HEK293 (cell line): ENCODE measurements at regions not wholly inside any gene's neighbourhood (a gene's known extent, or its start where the extent isn't known, plus 50 kb on each side); places are given as distances from the start of the nearest gene placed in this dataset.

Source experiments
- CTCF ChIA-PET: fragments of 350-600 bp; formaldehyde crosslinking; extraction: SDS; loops from one replicate; lab custom pipeline; 2021; ENCODE audit warnings: antibody characterized with exemption; lab: Yijun Ruan, JAX
- POLR2A ChIA-PET: fragments of 300-600 bp; formaldehyde crosslinking; extraction: SDS; loops from one replicate; lab custom pipeline; 2020; ENCODE audit warnings: antibody characterized with exemption, inconsistent platforms; lab: Yijun Ruan, JAX
- H3K27ac ChIP-seq: fragments of 200-500 bp; sonication (Bioruptor generic); 2 replicates; pipeline ENCODE4 v1.5.1; 2014; ENCODE audit warnings: low read depth, low read length, control low read depth, inconsistent platforms; ENCODE audit errors: extremely low read depth
- H3K36me3 ChIP-seq, 2 experiments: fragments of 200-500 bp in 1 of 2; sonication (Bioruptor generic) in 1 of 2; 1 replicate in 1 of 2; 2 replicates in 1 of 2; pipeline ENCODE4 v1.5.1; 2014 to 2017; ENCODE audit warnings: inconsistent platforms in 2 of 2, low read length in 2 of 2; ENCODE audit not compliant: control insufficient read depth in 2 of 2, insufficient read depth in 1 of 2
- H3K4me1 ChIP-seq: fragments of 200-500 bp; sonication (Bioruptor generic); 2 replicates; pipeline ENCODE4 v1.5.1; 2014; ENCODE audit warnings: mild to moderate bottlenecking, low read length, inconsistent platforms; ENCODE audit not compliant: control insufficient read depth, insufficient read depth
- H3K4me3 ChIP-seq: 2 replicates; pipeline ENCODE4 v1.5.1; 2011; ENCODE audit warnings: low read depth, mild to moderate bottlenecking, control low read depth, low read length, moderate library complexity
- H3K9me3 ChIP-seq: fragments of 200-500 bp; sonication (Bioruptor generic); 2 replicates; pipeline ENCODE4 v1.5.1; 2014; ENCODE audit warnings: low read depth, low read length, inconsistent platforms; ENCODE audit not compliant: control insufficient read depth, insufficient read depth
- BCL6B ChIP-seq: fragments of 450-650 bp; formaldehyde crosslinking; IDR thresholded peaks from 2 replicates; pipeline ENCODE4 v1.5.1; 2017; ENCODE audit warnings: missing biosample characterization, missing genetic modification characterization
- IKZF3 ChIP-seq: fragments of 450-650 bp; IDR thresholded peaks from 2 replicates; pipeline ENCODE4 v1.5.0; 2018; ENCODE audit warnings: missing biosample characterization, mild to moderate bottlenecking, missing genetic modification characterization, moderate library complexity
- KLF16 ChIP-seq: fragments of 450-650 bp; formaldehyde crosslinking; IDR thresholded peaks from 2 replicates; pipeline ENCODE4 v1.5.1; 2017; ENCODE audit warnings: missing biosample characterization, missing genetic modification characterization
- KLF9 ChIP-seq: fragments of 450-650 bp; formaldehyde crosslinking; IDR thresholded peaks from 2 replicates; pipeline ENCODE4 v1.5.1; 2016; ENCODE audit warnings: missing biosample characterization, missing genetic modification characterization, low read depth
- RBAK ChIP-seq: fragments of 450-650 bp; formaldehyde crosslinking; IDR thresholded peaks from 2 replicates; pipeline ENCODE4 v1.5.1; 2016; ENCODE audit warnings: missing biosample characterization, missing genetic modification characterization
- YY2 ChIP-seq: fragments of 450-650 bp; formaldehyde crosslinking; IDR thresholded peaks from 2 replicates; pipeline ENCODE4 v1.5.1; 2016; ENCODE audit warnings: missing biosample characterization, missing genetic modification characterization
- ZBTB10 ChIP-seq: fragments of 450-650 bp; formaldehyde crosslinking; IDR thresholded peaks from 2 replicates; pipeline ENCODE4 v1.5.1; 2016; ENCODE audit warnings: missing biosample characterization, missing genetic modification characterization
- ZFP3 ChIP-seq: fragments of 450-650 bp; formaldehyde crosslinking; IDR thresholded peaks from 2 replicates; pipeline ENCODE4 v1.5.1; 2016; ENCODE audit warnings: low read depth, missing biosample characterization, missing genetic modification characterization
- ZNF148 ChIP-seq: fragments of 450-650 bp; formaldehyde crosslinking; IDR thresholded peaks from 2 replicates; pipeline ENCODE4 v1.5.0; 2017; ENCODE audit warnings: missing biosample characterization, missing genetic modification characterization, borderline replicate concordance
- ZNF19 ChIP-seq: fragments of 450-650 bp; formaldehyde crosslinking; IDR thresholded peaks from 2 replicates; pipeline ENCODE4; 2016; ENCODE audit warnings: missing biosample characterization, missing genetic modification characterization, low read depth
- ZNF26 ChIP-seq: fragments of 450-650 bp; formaldehyde crosslinking; IDR thresholded peaks from 2 replicates; pipeline ENCODE4 v1.5.1; 2016; ENCODE audit warnings: missing biosample characterization, missing genetic modification characterization
- ZNF274 ChIP-seq, 2 experiments: fragments of 200-500 bp in 1 of 2; fragments of 450-650 bp in 1 of 2; sonication (Bioruptor generic) in 1 of 2; formaldehyde crosslinking in 1 of 2; IDR thresholded peaks; 2 replicates each; pipeline versions ENCODE4 v1.5.1 to v1.6.1; 2014 to 2016; ENCODE audit warnings: borderline replicate concordance in 1 of 2, inconsistent platforms in 1 of 2, low read length in 1 of 2, missing biosample characterization in 1 of 2, missing genetic modification characterization in 1 of 2
- ZNF302 ChIP-seq: fragments of 450-650 bp; formaldehyde crosslinking; IDR thresholded peaks from 2 replicates; pipeline ENCODE4 v1.5.1; 2016; ENCODE audit warnings: missing biosample characterization, missing genetic modification characterization, low read depth
- ZNF366 ChIP-seq: fragments of 450-650 bp; formaldehyde crosslinking; conservative IDR thresholded peaks from 2 replicates; pipeline ENCODE4 v1.5.1; 2016; ENCODE audit warnings: missing biosample characterization, missing genetic modification characterization
- ZNF398 ChIP-seq: fragments of 450-650 bp; formaldehyde crosslinking; IDR thresholded peaks from 2 replicates; pipeline ENCODE4 v1.5.1; 2017; ENCODE audit warnings: missing biosample characterization, missing genetic modification characterization
- ZNF560 ChIP-seq: fragments of 450-650 bp; formaldehyde crosslinking; IDR thresholded peaks from 2 replicates; pipeline ENCODE4 v1.5.1; 2017; ENCODE audit warnings: missing biosample characterization, missing genetic modification characterization, borderline replicate concordance
- ZNF596 ChIP-seq: fragments of 450-650 bp; IDR thresholded peaks from 2 replicates; pipeline ENCODE4 v1.5.0; 2018; ENCODE audit warnings: missing biosample characterization, mild to moderate bottlenecking, missing genetic modification characterization, moderate library complexity
- ZNF76 ChIP-seq: fragments of 450-650 bp; formaldehyde crosslinking; IDR thresholded peaks from 2 replicates; pipeline ENCODE4; 2016; ENCODE audit warnings: low read depth, missing biosample characterization, missing genetic modification characterization, borderline replicate concordance
- ZNF830 ChIP-seq: fragments of 450-650 bp; IDR thresholded peaks from 2 replicates; pipeline ENCODE4 v1.5.0; 2018; ENCODE audit warnings: missing biosample characterization, missing genetic modification characterization, low read depth, mild to moderate bottlenecking, moderate library complexity
- ZSCAN18 ChIP-seq: fragments of 450-650 bp; formaldehyde crosslinking; IDR thresholded peaks from 2 replicates; pipeline ENCODE4 v1.5.1; 2016; ENCODE audit warnings: missing biosample characterization, missing genetic modification characterization
- ZSCAN4 ChIP-seq: fragments of 450-650 bp; formaldehyde crosslinking; IDR thresholded peaks from 2 replicates; pipeline ENCODE4 v1.5.1; 2017; ENCODE audit warnings: missing biosample characterization, missing genetic modification characterization

GRCh38 chr12:90075685-90076084, 367.0 kb upstream of the ATP2B1 start (continued):
- no peak for TF ChIP-seq ZNF148 (tag by site-specific recombination)

GRCh38 chr12:90074086-90074485, 365.4 kb upstream of the ATP2B1 start:
- no peaks in the 10 kb centered on the region for H3K36me3 ChIP-seq
- ChIA-PET POLR2A (no interaction called here), CTCF (no interaction called here)
- no peak for TF ChIP-seq ZSCAN4 (tag by site-specific recombination)
- TF ChIP-seq BCL6B: no peak
- TF ChIP-seq ZNF19 (tag by site-specific recombination): no peak
- TF ChIP-seq ZNF830 (tag by site-specific recombination): no peak
- TF ChIP-seq ZBTB10 (tag by site-specific recombination): no peak
- TF ChIP-seq ZNF76 (tag by site-specific recombination): no peak
- no peak for TF ChIP-seq ZNF274 (IDR thresholded peaks at IDR 0.05; ENCODE audit: low read length)
- TF ChIP-seq ZNF274 (tag by site-specific recombination; IDR thresholded peaks at IDR 0.05; ENCODE audit: borderline replicate concordance): no peak
- no peak for TF ChIP-seq ZNF26 (tag by site-specific recombination)
- no peak for TF ChIP-seq ZNF560 (tag by site-specific recombination)
- TF ChIP-seq ZNF366: no peak
- H3K4me3 ChIP-seq: no peak overlapping the region
- H3K27ac ChIP-seq: no peak overlapping the region
- H3K9me3 ChIP-seq: no peaks in the 10 kb centered on the region
- no peaks in the 10 kb centered on the region for H3K4me1 ChIP-seq

GRCh38 chr12:90071996-90072395, 363.4 kb upstream of the ATP2B1 start:
- ChIA-PET CTCF (no interaction called here), POLR2A (no interaction called here)
- Histone ChIP-seq H3K27ac (no peak overlapping the region), H3K9me3 (no peaks in the 10 kb centered on the region), H3K36me3 (no peaks in the 10 kb centered on the region), H3K4me3 (no peak overlapping the region), H3K4me1 (no peaks in the 10 kb centered on the region)
- TF ChIP-seq YY2 (tag by site-specific recombination) (no peak), IKZF3 (no peak), RBAK (tag by site-specific recombination) (no peak), ZFP3 (tag by site-specific recombination) (no peak), ZNF398 (tag by site-specific recombination) (no peak), KLF16 (tag by site-specific recombination) (no peak), ZSCAN18 (tag by site-specific recombination) (no peak), KLF9 (tag by site-specific recombination) (no peak), ZNF302 (no peak), ZNF596 (tag by site-specific recombination) (no peak)
